ENCODE measurements at regions not wholly inside any gene's neighbourhood (a gene's known extent, or its start where the extent isn't known, plus 50 kb on each side); places are given as distances from the start of the nearest gene placed in this dataset.
"Not testable (repeated sequence)": the region's sequence is repeated elsewhere in the genome, so short reads cannot be mapped to it uniquely, and the experiment has no call there.

DNA sequence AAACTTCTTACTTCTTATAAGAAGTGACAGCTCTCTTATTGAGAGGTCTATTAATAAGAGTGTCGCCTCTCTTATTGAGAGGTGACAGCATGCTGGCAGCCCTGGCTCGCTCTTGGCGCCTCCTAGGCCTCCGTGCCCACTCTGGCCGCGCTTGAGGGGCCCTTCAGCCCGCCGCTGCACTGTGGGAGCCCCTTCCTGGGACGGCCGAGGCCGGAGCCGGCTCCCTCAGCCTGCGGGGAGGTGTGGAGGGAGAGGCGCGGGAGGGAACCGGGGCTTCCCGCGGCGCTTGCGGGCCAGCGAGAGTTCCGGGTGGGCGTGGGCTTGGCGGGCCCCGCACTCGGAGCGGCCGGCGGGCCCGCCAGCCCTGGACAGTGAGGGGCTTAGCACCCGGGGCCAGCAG lies 554.2 kb upstream of the ACTRT1 start:
- H3K4me1 ChIP-seq (ENCODE audit: insufficient read depth, low read length): not testable (repeated sequence)

More for the DNA sequence above, 554.2 kb upstream of the ACTRT1 start:
- H3K27ac Mint-ChIP-seq; H3K4me3 Mint-ChIP-seq; H3K4me1 Mint-ChIP-seq; H4K8ac ChIP-seq (replicated peaks; ENCODE audit: insufficient read length, low read depth, low read length); H3T11ph ChIP-seq (ENCODE audit: low read length); H3K4ac ChIP-seq (ENCODE audit: low read depth, low read length); H2BK5ac ChIP-seq (ENCODE audit: insufficient read length, low read length); H3K9ac ChIP-seq (ENCODE audit: extremely low read depth, insufficient read length, low read length); H2BK15ac ChIP-seq (ENCODE audit: low read depth, low read length); H2BK12ac ChIP-seq (ENCODE audit: insufficient read length, low read depth, low read length); H3K27ac ChIP-seq (ENCODE audit: insufficient read length, low read depth, low read length); H4K20me1 ChIP-seq (ENCODE audit: control insufficient read depth, insufficient read depth, insufficient read length); H3K79me2 ChIP-seq (ENCODE audit: insufficient read depth, low read length); H4K5ac ChIP-seq (ENCODE audit: insufficient read length, low read depth, low read length); H3K23ac ChIP-seq (ENCODE audit: insufficient read length, low read depth, low read length); H3K56ac ChIP-seq (ENCODE audit: insufficient read length, low read depth, low read length); H3K79me1 ChIP-seq (ENCODE audit: insufficient read depth, low read depth, low read length, poor library complexity, severe bottlenecking); H3K4me2 ChIP-seq (ENCODE audit: insufficient read depth, insufficient read length, low read length); DNase-seq; H2BK20ac ChIP-seq (ENCODE audit: low read depth, low read length, poor library complexity, severe bottlenecking); H3K23me2 ChIP-seq (ENCODE audit: insufficient read length, low read depth, low read length, poor library complexity, severe bottlenecking); H2AK5ac ChIP-seq (ENCODE audit: insufficient read length, low read length); H3K14ac ChIP-seq (ENCODE audit: insufficient read depth, low read length); H3K27me3 Mint-ChIP-seq (ENCODE audit: low read depth); H4K91ac ChIP-seq (ENCODE audit: insufficient read length, low read depth, low read length); H2BK120ac ChIP-seq (ENCODE audit: low read depth, low read length, poor library complexity, severe bottlenecking); H2AFZ ChIP-seq (ENCODE audit: low read length); H3K9me3 ChIP-seq (ENCODE audit: control insufficient read depth, low read depth, low read length); H3K36me3 Mint-ChIP-seq (ENCODE audit: insufficient read depth in 1 of 3, low read depth in 3 of 3); H3K18ac ChIP-seq (ENCODE audit: insufficient read length, low read depth, low read length); H3K27me3 ChIP-seq (ENCODE audit: insufficient read depth, low read length): not testable (repeated sequence)
- WGBS (ENCODE audit: extremely low coverage, insufficient read length, low lambda C conversion rate): no CpG with 5 or more reads among the region's 31 CpGs
- H3K9me3 Mint-ChIP-seq: peaks cover 16 to 53% of the 10 kb centered on the region in 2 experiments

Data from H9 (cell line).